OCI-LY3 (cell line): ENCODE measurements at regions not wholly inside any gene's neighbourhood (a gene's known extent, or its start where the extent isn't known, plus 50 kb on each side); places are given as distances from the start of the nearest gene placed in this dataset.

Experiments used
- H2AFZ ChIP-seq: fragments of 200-600, 300-600 bp; shearing (Covaris generic); 2 replicates; pipeline ENCODE4 v1.6.0; 2014; ENCODE audit warnings: antibody characterized with exemption, low read depth, low read length
- H3K27ac ChIP-seq: fragments of 200-600, 300-600 bp; sonication (generic); 2 replicates; pipeline ENCODE4 v1.5.1; 2014; ENCODE audit warnings: mild to moderate bottlenecking, low read length, moderate library complexity, mixed read lengths
- H3K27me3 ChIP-seq: fragments of 200-600, 300-600 bp; sonication (generic); 2 replicates; pipeline ENCODE4 v1.6.1; 2014; ENCODE audit warnings: low read depth, low read length, mixed read lengths
- H3K36me3 ChIP-seq: fragments of 200-600, 300-600 bp; sonication (generic); replicated peaks from 2 replicates; pipeline ENCODE3; 2014; ENCODE audit warnings: low read depth, low read length, mixed read lengths
- H3K4me1 ChIP-seq: fragments of 300-600, 200-600 bp; sonication (generic); 2 replicates; pipeline ENCODE4 v1.6.1; 2014; ENCODE audit warnings: low read length, mixed read lengths
- H3K4me2 ChIP-seq: fragments of 200-600, 300-600 bp; sonication (generic); 2 replicates; pipeline ENCODE4 v1.6.1; 2014; ENCODE audit warnings: low read length, mixed read lengths
- H3K4me3 ChIP-seq: fragments of 300-600, 200-600 bp; sonication (generic); 2 replicates; pipeline ENCODE4 v1.5.1; 2014; ENCODE audit warnings: antibody characterized with exemption, mild to moderate bottlenecking, low read length, moderate library complexity
- H3K79me2 ChIP-seq: fragments of 300-600, 200-600 bp; shearing (Covaris generic); 2 replicates; pipeline ENCODE4 v1.6.1; 2014; ENCODE audit warnings: mild to moderate bottlenecking, low read length, mixed read lengths
- H3K9ac ChIP-seq: fragments of 300-600, 200-600 bp; shearing (Covaris generic); 2 replicates; pipeline ENCODE4 v1.6.0; 2014; ENCODE audit warnings: mild to moderate bottlenecking, low read length, moderate library complexity
- H3K9me3 ChIP-seq: fragments of 200-600, 300-600 bp; shearing (Covaris generic); 2 replicates; pipeline ENCODE4 v1.6.1; 2014; ENCODE audit warnings: low read length, mixed read lengths; ENCODE audit not compliant: insufficient read depth
- H4K20me1 ChIP-seq: fragments of 200-600, 300-600 bp; sonication (generic); 2 replicates; pipeline ENCODE4 v1.6.1; 2016; ENCODE audit warnings: low read length, mixed read lengths; ENCODE audit not compliant: insufficient read depth
- EZH2phosphoT487 ChIP-seq: fragments of 200-600 bp; shearing (Covaris generic); IDR thresholded peaks from 2 replicates; pipeline ENCODE4 v1.6.1; 2018; ENCODE audit warnings: antibody characterized with exemption, mixed run types, low read depth
- TF ChIP-seq, protein P1 (sequence below): fragments of 200-600, 300-600 bp; sonication (generic); IDR thresholded peaks from 2 replicates; pipeline ENCODE4 v1.5.1; 2014; ENCODE audit warnings: antibody characterized with exemption, low read length, low read depth

DNA sequence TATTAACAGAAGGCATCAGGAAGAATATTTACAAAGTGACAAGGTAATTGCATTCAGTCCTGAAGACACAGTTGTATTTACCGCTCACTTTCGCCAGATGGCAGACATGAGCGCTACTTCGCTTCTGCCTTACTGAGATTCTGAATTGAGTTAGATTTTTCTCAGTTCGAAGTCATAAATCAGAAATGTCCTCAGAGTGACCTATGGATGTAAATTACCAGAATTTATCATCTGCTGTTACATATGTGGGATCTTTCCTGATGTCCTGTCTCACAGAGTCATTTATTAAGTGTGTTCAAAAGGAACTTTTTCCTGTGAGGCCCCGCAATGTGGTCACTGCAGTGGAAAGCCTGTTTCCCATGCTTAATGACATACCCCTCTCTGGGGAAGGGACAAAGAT lies 97.3 kb upstream of the DCLK2 start:
- Histone ChIP-seq H3K9me3 (no peaks in the 10 kb centered on the region), H3K4me1 (peaks cover 16% of the 10 kb centered on the region), H3K79me2 (no peaks in the 10 kb centered on the region), H3K4me3 (no peak overlapping the region), H4K20me1 (no peaks in the 10 kb centered on the region), H3K4me2 (peak overlapping the region; percentile 32), H3K27ac (no peak overlapping the region), H3K27me3 (no peaks in the 10 kb centered on the region), H2AFZ (peak overlapping the region; percentile 77), H3K9ac (no peak overlapping the region), H3K36me3 (no peaks in the 10 kb centered on the region)
- TF ChIP-seq EZH2phosphoT487 = no peak
- TF ChIP-seq, protein P1, sequence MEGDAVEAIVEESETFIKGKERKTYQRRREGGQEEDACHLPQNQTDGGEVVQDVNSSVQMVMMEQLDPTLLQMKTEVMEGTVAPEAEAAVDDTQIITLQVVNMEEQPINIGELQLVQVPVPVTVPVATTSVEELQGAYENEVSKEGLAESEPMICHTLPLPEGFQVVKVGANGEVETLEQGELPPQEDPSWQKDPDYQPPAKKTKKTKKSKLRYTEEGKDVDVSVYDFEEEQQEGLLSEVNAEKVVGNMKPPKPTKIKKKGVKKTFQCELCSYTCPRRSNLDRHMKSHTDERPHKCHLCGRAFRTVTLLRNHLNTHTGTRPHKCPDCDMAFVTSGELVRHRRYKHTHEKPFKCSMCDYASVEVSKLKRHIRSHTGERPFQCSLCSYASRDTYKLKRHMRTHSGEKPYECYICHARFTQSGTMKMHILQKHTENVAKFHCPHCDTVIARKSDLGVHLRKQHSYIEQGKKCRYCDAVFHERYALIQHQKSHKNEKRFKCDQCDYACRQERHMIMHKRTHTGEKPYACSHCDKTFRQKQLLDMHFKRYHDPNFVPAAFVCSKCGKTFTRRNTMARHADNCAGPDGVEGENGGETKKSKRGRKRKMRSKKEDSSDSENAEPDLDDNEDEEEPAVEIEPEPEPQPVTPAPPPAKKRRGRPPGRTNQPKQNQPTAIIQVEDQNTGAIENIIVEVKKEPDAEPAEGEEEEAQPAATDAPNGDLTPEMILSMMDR = peak; percentile 92

DNA sequence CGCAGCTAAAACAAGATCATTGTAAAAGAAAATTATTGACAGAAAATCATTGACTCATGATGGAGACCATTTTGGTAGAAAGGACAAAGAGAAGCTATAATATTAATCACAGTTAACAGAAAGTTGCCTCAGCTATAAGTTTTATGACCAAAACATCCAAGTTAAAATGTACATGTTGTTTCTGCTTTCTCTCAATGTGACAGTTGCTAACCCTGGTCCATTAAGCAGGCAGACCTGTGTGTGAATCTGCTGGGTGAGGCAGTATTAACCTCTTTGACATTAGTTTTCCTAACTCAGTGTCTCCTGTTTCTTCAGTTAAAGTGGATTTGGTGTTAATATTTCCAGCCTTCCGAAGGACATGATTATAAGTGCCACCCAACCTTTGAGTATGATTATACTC lies 94.8 kb upstream of the DCLK2 start:
- Histone ChIP-seq H3K4me3 (no peak overlapping the region), H4K20me1 (no peaks in the 10 kb centered on the region), H2AFZ (no peak overlapping the region), H3K9me3 (no peaks in the 10 kb centered on the region), H3K9ac (no peak overlapping the region), H3K36me3 (no peaks in the 10 kb centered on the region), H3K27me3 (no peaks in the 10 kb centered on the region), H3K4me1 (peaks cover 30% of the 10 kb centered on the region), H3K79me2 (no peaks in the 10 kb centered on the region), H3K4me2 (no peak overlapping the region), H3K27ac (no peak overlapping the region)
- TF ChIP-seq, protein P1 = no peak

DNA sequence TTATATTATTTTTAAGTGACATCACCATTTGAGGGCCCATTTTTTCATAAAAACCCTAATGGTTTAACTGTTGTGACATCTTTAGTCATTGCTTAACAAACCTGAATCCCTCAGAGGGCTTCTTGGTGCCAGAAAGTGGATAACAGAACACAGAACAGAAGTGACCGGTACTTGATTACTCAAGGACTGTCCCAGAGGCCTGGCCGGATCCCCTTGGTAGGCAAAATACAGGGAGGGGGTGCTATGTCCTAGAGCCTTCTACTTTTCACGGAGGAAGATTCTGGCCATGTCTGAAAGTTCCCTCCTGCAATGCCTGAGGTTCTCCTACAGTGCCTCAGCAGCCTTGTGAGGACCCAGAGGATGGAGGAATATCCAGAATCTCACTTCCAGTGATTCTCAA lies 94.3 kb upstream of the DCLK2 start:
- Histone ChIP-seq H3K9me3 (no peaks in the 10 kb centered on the region), H3K27me3 (no peaks in the 10 kb centered on the region), H3K4me2 (no peak overlapping the region), H3K36me3 (no peaks in the 10 kb centered on the region), H3K27ac (no peak overlapping the region), H3K4me1 (peaks cover 30% of the 10 kb centered on the region), H3K79me2 (no peaks in the 10 kb centered on the region), H2AFZ (no peak overlapping the region), H3K4me3 (no peak overlapping the region), H3K9ac (no peak overlapping the region), H4K20me1 (no peaks in the 10 kb centered on the region)
- TF ChIP-seq, protein P1 = no peak
- TF ChIP-seq EZH2phosphoT487 = no peak

DNA sequence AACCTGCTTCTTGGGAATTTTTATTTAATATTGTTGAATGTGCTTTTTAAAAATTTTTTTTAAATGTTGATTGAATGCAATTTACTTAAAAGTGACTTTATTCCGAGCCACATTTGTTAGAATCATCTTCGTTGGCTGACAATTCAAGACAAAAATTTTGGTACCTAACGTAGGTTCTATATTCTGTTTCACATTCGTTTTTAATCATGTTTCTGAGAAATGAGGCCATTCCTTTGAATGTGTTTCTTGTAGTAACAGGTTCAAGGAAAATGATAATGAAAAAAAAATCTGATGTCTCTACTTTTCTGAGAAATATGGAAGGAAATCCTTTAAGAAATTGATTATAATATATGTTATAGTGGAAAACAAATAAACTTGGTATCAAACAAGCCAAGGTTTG lies 92.3 kb upstream of the DCLK2 start:
- Histone ChIP-seq H3K79me2 (no peaks in the 10 kb centered on the region), H3K4me2 (peak overlapping the region; percentile 16), H3K4me3 (no peak overlapping the region), H3K27me3 (no peaks in the 10 kb centered on the region), H3K27ac (no peak overlapping the region), H4K20me1 (no peaks in the 10 kb centered on the region), H3K4me1 (peaks cover 22% of the 10 kb centered on the region), H2AFZ (no peak overlapping the region), H3K9me3 (no peaks in the 10 kb centered on the region), H3K36me3 (no peaks in the 10 kb centered on the region), H3K9ac (no peak overlapping the region)
- TF ChIP-seq, protein P1 = no peak
- TF ChIP-seq EZH2phosphoT487 = no peak
